ENCODE measurements at regions not wholly inside any gene's neighbourhood (a gene's known extent, or its start where the extent isn't known, plus 50 kb on each side); places are given as distances from the start of the nearest gene placed in this dataset.
A peak's percentile ranks its signal among the peaks of the same experiment; 100 is the strongest.

GRCh38 chr3:535566-536416, 339.2 kb downstream of the CHL1 start:
- TF ChIP-seq CTCF (IDR thresholded peaks at IDR 0.05) = peak in 1 of 6 experiments; percentile 13
- no peak for TF ChIP-seq POLR2A (IDR thresholded peaks at IDR 0.05)
